HG02943 (cell line): ENCODE measurements at regions not wholly inside any gene's neighbourhood (a gene's known extent, or its start where the extent isn't known, plus 50 kb on each side); places are given as distances from the start of the nearest gene placed in this dataset.
"Not testable (repeated sequence)": the region's sequence is repeated elsewhere in the genome, so short reads cannot be mapped to it uniquely, and the experiment has no call there.

Experiments used
- ATAC-seq: cut with Tn5 transposase; IDR thresholded peaks from one replicate; pipeline ENCODE4 v1.9.1; 2021; ENCODE audit warnings: mild to moderate bottlenecking, low read depth, moderate library complexity; ENCODE audit not compliant: unreplicated experiment

DNA sequence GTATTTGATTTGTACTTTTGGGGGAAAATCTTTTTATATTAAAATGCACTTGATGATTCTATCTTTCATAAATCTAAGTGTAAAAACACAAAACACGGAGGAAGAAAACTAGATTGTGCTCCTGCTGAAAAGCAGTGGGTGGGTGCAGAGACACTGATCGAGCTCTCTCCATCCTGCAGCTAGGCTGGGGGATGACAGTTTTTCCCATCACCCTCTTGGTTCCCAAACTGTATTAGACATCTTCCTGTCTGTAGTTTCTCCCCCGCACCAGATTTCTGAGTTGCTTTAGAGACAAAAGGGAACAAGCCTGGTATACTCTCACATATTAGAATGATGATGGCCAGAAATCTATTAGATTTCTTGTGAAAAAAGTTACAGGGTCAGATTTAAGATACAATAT is 99.6 kb downstream of the FAM114A2 start:
- ATAC-seq: no peak

GRCh38 chr5:153938191-153938842 is 100.4 kb downstream of the FAM114A2 start:
- no peak for ATAC-seq

- no peak for ATAC-seq
These were observed 101.0 kb downstream of the FAM114A2 start for GRCh38 chr5:153937661-153938060.

DNA sequence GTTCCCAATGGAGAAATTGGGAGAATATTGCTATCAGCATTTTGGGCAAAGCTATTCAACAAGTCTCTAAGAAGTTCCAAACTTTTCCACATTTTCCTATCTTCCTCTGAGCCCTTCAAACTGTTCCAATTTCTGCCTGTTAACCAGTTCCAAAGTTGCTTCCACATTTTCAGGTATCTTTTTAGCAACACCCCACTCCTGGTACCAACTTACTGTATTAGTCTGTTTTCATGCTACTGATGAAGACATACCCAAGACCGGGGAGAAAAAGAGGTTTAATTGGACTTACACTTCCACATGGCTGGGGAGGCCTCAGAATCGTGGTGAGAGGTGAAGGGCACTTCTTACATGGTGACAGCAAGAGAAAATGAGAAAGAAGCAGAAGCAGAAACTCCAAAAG is 103.6 kb downstream of the FAM114A2 start:
- ATAC-seq: not testable (repeated sequence)

GRCh38 chr5:153926201-153926600 is 112.5 kb downstream of the FAM114A2 start:
- no peak for ATAC-seq

- ATAC-seq: no peak
These were observed 119.5 kb downstream of the FAM114A2 start for GRCh38 chr5:153919161-153919560.

DNA sequence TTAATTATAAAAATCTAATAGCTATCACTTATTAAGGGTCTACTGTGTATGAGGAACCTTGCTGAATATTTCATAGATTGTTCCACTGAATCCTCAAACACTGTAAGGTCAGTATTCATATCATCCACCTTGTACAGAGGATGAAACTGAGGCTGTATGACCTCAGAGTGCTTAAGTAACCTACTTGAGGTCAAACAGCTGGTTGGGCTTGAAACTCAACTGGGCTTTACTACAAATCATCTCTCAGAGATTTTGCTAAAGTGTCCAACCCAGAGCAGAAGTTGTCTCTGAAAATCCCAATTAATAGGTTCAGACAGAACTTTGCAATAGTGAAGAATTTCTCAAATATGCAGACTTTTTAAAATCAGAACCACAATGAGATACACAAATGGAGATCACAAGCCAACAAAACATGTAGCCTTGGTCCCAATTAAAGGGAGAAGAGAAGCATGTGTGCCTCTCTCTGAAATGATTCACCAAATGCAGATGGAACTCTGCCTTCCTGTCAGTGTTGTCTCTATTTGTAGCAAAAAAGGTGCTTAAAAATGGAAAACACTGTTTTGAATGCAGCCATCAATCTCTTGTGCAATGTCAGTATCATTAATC is 131.4 kb downstream of the FAM114A2 start:
- no peak for ATAC-seq

DNA sequence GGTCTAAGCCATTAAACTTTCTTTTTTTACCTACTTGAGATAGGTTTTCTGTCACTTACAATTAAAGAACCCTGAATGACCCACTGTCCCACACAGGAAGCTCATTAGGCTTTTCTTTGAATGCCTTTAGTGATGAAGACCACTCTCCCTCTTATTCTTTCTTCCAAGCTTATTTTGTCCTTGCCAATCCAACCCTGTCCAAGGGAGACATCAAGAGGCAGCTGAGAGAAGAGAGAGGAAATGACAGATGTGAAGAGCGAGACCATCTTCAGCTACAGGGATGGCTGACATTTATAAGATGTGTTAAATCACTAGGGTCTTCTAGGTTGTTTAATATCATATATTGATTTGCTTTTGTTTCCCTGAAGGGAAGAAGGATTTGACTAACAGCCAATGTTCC is 133.5 kb downstream of the FAM114A2 start:
- ATAC-seq: no peak

DNA sequence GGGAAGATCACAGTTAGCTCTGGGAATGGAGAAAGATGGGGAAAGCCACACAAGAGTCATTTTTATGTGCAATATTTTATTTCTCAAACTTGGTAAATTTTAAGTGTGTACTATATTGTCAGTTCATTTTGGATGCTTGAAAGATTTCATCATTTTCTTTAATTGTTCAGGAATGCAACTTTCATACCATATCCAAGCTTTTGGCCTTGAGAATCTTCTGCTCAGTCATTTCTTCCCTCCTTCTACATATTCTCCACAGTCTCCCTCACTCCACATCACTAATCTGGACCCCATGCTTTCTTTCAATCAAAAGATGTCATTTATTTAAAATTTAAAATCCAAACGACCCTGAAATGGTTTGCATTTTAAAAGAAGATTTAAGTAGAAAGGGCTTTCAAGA is 135.4 kb downstream of the FAM114A2 start:
- ATAC-seq: no peak

GRCh38 chr5:153902016-153902415 is 136.7 kb downstream of the FAM114A2 start:
- no peak for ATAC-seq

DNA sequence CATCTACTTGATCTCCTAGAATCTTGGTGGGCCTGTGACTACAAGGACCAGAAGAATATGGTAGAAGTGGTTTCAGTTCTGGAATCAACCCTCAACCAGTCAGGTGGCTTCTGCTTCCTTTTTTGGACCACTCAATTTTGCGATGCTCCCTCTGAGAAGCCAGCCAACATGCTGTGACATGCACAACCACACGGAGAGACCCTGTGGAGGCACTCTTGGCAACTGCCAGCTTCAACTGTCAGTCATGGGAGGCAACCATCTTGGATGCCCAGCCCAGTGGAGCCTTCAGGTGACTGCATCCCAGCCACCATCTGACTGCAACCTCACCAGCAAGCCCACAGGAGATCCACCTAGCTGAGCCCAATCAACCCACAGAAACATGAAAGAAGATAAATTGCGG is 137.3 kb downstream of the FAM114A2 start:
- ATAC-seq: no peak

DNA sequence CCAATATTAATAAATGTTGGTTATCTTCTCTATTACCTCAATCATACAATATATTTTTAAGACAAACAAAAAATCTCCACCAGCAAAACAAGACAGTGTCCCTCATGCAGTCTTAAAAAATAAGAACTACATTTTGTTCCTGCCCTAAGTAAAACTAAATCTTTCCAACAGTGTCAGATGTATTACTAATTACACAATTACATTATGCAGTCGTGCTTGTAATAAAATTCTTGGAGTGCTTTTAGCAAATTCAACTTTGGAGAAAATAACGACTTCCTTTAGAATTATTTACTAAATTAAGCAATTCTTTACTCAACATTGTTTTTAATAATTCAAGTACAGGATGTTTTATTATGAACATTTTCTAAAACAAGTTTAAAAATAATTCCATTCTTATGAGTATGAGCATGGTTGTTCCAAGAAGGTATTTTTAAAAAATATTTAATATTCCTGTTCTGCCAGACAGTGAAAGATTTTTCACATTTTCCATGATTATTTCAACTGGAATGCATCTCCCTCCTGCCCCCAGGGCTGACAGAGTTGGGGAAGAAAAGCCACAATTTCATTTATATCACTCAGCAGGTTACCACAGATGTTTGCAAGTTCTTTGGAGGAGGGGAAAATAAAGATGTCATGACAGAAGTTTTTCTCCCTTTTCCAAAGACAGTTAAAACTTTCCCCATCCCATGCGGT is 137.9 kb downstream of the FAM114A2 start:
- ATAC-seq: no peak

DNA sequence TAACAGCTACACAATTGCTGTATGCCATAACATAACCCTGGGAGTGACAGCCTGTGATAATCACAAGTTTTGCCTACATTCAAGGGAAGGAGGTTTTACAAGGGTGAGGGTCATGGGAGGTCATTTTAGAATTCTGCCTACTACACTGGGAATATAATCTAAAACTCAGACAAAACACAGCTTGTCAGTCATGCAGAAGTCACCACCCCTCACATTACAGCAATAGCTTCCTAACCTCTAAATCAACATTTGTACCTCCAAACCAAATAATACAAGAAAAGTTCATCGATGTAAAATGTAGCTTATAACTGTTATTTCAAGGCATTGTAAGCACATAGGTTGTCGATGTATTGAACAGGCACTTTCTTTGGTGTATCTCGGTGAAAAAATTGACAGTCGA is 139.0 kb downstream of the FAM114A2 start:
- ATAC-seq: no peak

DNA sequence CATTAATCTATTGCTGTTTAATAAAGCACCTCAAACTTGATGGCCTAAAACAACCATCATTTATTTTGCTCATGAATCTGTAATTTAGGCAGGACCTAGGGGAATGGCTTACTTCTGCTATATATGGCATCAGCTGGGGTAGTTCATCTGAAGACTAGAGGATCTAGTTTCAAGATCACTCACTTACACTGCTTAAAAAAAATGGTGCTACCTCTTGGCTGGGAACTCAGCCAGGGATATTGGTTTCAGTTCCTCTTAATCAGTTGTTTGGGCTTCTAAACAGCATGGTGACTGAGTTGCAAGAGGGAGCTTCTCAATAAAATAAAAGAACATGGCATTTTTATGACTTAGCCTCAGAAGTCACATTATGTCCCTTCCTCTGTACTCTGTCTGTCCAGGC is 142.0 kb downstream of the FAM114A2 start:
- ATAC-seq: peak; percentile 84

- ATAC-seq: no peak
These were observed 142.6 kb downstream of the FAM114A2 start for GRCh38 chr5:153896117-153896516.

- ATAC-seq: no peak
These were observed 143.4 kb downstream of the FAM114A2 start for GRCh38 chr5:153895266-153895665.

- no peak for ATAC-seq
These were observed 144.9 kb downstream of the FAM114A2 start for GRCh38 chr5:153893817-153894216.

GRCh38 chr5:153891394-153891793 is 147.3 kb downstream of the FAM114A2 start:
- ATAC-seq: no peak

DNA sequence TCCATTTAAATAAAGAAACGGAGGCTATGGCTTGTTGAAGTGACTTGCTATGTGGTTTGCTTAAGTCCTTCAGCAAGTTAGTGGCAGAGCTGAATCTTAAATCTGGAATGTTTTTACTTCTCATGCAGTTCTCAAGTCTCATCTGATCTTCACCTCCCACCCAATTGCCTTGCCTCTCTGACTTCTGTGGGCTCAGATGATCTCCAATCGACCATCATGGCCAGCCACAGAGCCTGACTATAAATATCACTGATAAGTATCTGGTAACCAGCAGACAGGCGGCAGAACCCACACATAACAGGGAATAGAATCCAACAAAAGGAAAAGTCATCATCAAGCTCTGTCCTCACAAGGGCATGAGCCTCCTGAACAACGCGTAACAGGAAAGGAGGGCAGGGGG is 149.9 kb downstream of the FAM114A2 start:
- ATAC-seq: no peak

GRCh38 chr5:153885141-153885540 is 153.6 kb downstream of the FAM114A2 start:
- no peak for ATAC-seq

GRCh38 chr5:153884612-153884957 is 154.1 kb downstream of the FAM114A2 start:
- no peak for ATAC-seq
